Endothelial cell of umbilical vein (primary cell): ENCODE measurements at regions not wholly inside any gene's neighbourhood (a gene's known extent, or its start where the extent isn't known, plus 50 kb on each side); places are given as distances from the start of the nearest gene placed in this dataset.

Experiments
- BruUV-seq: library from RNA; stranded (reverse); fragments of 400-500 nt; replicated peaks from 2 replicates; lab custom pipeline; 2021; lab: Mats Ljungman, UMichigan
- CTCF ChIA-PET: fragments of 300-600, 350-600 bp; sonication (Branson Sonifier 250); formaldehyde crosslinking; loops from one replicate; lab custom pipeline; 2021; ENCODE audit warnings: antibody characterized with exemption, inconsistent platforms; lab: Charles Lee
- POLR2A ChIA-PET: fragments of 300-600, 350-600 bp; sonication (Branson Sonifier 250); formaldehyde crosslinking; loops from one replicate; lab custom pipeline; 2021; ENCODE audit warnings: antibody characterized with exemption, inconsistent platforms; lab: Charles Lee
- DNase-seq: peaks from one replicate; pipeline ENCODE4 v3.0.0-alpha.2; 2011; ENCODE audit warnings: low read depth, low spot score
- FAIRE-seq: peaks from 2 replicates; lab custom pipeline; 2011; peaks lifted over from hg19 to GRCh38; lab: Jason Lieb, UNC
- H2AFZ ChIP-seq: 2 replicates; pipeline ENCODE4 v1.6.0; 2012; ENCODE audit warnings: low read depth, low read length, control low read depth, inconsistent platforms
- H3K27ac ChIP-seq: 2 replicates; pipeline ENCODE4 v1.5.1; 2011; ENCODE audit warnings: low read depth, mild to moderate bottlenecking, control low read depth, low read length, moderate library complexity; ENCODE audit not compliant: insufficient read depth
- H3K27me3 ChIP-seq, 2 experiments: 2 replicates each; pipeline versions ENCODE4 v1.6.0 to v1.6.1; 2011; ENCODE audit warnings: low read length in 2 of 2, mixed read lengths in 1 of 2; ENCODE audit not compliant: control insufficient read depth in 2 of 2, insufficient read depth in 2 of 2
- H3K36me3 ChIP-seq, 2 experiments: 2 replicates in 1 of 2; 3 replicates in 1 of 2; pipeline ENCODE4 v1.5.1; 2011; ENCODE audit warnings: low read length in 2 of 2, mild to moderate bottlenecking in 1 of 2, moderate library complexity in 1 of 2; ENCODE audit not compliant: control insufficient read depth in 2 of 2, insufficient read depth in 2 of 2; ENCODE audit errors: extremely low read depth in 1 of 2
- H3K4me1 ChIP-seq: 3 replicates; pipeline ENCODE4 v1.5.1; 2011; ENCODE audit warnings: mild to moderate bottlenecking, low read length; ENCODE audit not compliant: control insufficient read depth, insufficient read depth; ENCODE audit errors: extremely low read depth
- H3K4me2 ChIP-seq: 2 replicates; pipeline ENCODE4 v1.6.1; 2011; ENCODE audit warnings: low read length, control low read depth, mixed read lengths; ENCODE audit not compliant: insufficient read depth
- H3K4me3 ChIP-seq, 3 experiments: fragments of 200-600 bp in 1 of 3; sonication (generic), shearing (Covaris generic) in 1 of 3; replicated peaks in 1 of 3; 2 replicates each; pipeline ENCODE4 v1.5.1; 2011 to 2016; ENCODE audit warnings: control low read depth in 3 of 3, low read length in 3 of 3, mild to moderate bottlenecking in 2 of 3, inconsistent platforms in 1 of 3, low read depth in 1 of 3, moderate library complexity in 1 of 3; ENCODE audit not compliant: insufficient read depth in 1 of 3
- H3K79me2 ChIP-seq: 2 replicates; pipeline ENCODE4 v1.6.0; 2012; ENCODE audit warnings: low read length, inconsistent platforms; ENCODE audit not compliant: control insufficient read depth, insufficient read depth
- H3K9ac ChIP-seq: replicated peaks from 2 replicates; pipeline ENCODE3; 2011; ENCODE audit warnings: low read length, control low read depth; ENCODE audit not compliant: insufficient read depth; ENCODE audit errors: extremely low read depth
- H3K9me1 ChIP-seq: replicated peaks from 3 replicates; pipeline ENCODE4 v1.6.0; 2011; ENCODE audit warnings: mild to moderate bottlenecking, low read length; ENCODE audit not compliant: control insufficient read depth, insufficient read depth; ENCODE audit errors: extremely low read depth
- H3K9me3 ChIP-seq: replicated peaks from 2 replicates; pipeline ENCODE4 v1.5.1; 2012; ENCODE audit warnings: low read length, inconsistent platforms; ENCODE audit not compliant: control insufficient read depth, insufficient read depth
- H4K20me1 ChIP-seq: replicated peaks from 2 replicates; pipeline ENCODE3; 2011; ENCODE audit warnings: mild to moderate bottlenecking, low read length; ENCODE audit not compliant: control insufficient read depth, insufficient read depth; ENCODE audit errors: extremely low read depth
- EZH2 ChIP-seq: IDR thresholded peaks from 2 replicates; pipeline ENCODE4 v1.6.1; 2012; ENCODE audit warnings: borderline replicate concordance, low read depth, mild to moderate bottlenecking, moderate library complexity, low read length, inconsistent platforms; ENCODE audit not compliant: severe bottlenecking
- FOS ChIP-seq: IDR thresholded peaks from 2 replicates; pipeline ENCODE4 v1.6.1; 2011; ENCODE audit warnings: mild to moderate bottlenecking, low read length, moderate library complexity, borderline replicate concordance; ENCODE audit not compliant: insufficient read depth
- GATA2 ChIP-seq: IDR thresholded peaks from 2 replicates; pipeline ENCODE4 v1.7.0; 2011; ENCODE audit warnings: low read depth, mild to moderate bottlenecking, moderate library complexity, mixed read lengths, low read length; ENCODE audit not compliant: insufficient read length, insufficient read depth
- JUN ChIP-seq: IDR thresholded peaks from 2 replicates; pipeline ENCODE4 v1.6.1; 2011; ENCODE audit warnings: borderline replicate concordance, low read depth; ENCODE audit not compliant: insufficient read length, insufficient read depth
- MYC ChIP-seq: IDR thresholded peaks from one replicate; pipeline ENCODE4 v1.6.1; 2011; ENCODE audit warnings: mild to moderate bottlenecking, low read depth, low read length
- POLR2AphosphoS5 ChIP-seq: IDR thresholded peaks from 2 replicates; pipeline ENCODE4 v1.6.1; 2012; ENCODE audit warnings: low read depth, mild to moderate bottlenecking, control low read depth, low read length, moderate library complexity; ENCODE audit not compliant: insufficient read depth
- dilution Hi-C: fragments of 300-500 bp; cut with MboI; formaldehyde crosslinking; loops from one replicate; pipeline ENCODE4 v1.15.0; 2019; ENCODE audit warnings: low sequenced_read_pairs; ENCODE audit not compliant: extremely low pct_ligation_motif_present
- intact Hi-C: fragments of 100-400 bp; cut with micrococcal nuclease; formaldehyde crosslinking; loops from one replicate; pipeline ENCODE4 v1.10.0; 2022
- TF ChIP-seq, protein P1 (sequence below), 2 donors: IDR thresholded peaks; 1 replicate in 1 of 2; 2 replicates in 1 of 2; pipeline ENCODE4 v1.5.1; 2011; ENCODE audit warnings: low read length in 2 of 2, mild to moderate bottlenecking in 2 of 2, moderate library complexity in 2 of 2, control low read depth in 1 of 2, inconsistent platforms in 1 of 2, low read depth in 1 of 2; ENCODE audit not compliant: insufficient read depth in 1 of 2; ENCODE audit errors: extremely low read depth in 1 of 2

DNA sequence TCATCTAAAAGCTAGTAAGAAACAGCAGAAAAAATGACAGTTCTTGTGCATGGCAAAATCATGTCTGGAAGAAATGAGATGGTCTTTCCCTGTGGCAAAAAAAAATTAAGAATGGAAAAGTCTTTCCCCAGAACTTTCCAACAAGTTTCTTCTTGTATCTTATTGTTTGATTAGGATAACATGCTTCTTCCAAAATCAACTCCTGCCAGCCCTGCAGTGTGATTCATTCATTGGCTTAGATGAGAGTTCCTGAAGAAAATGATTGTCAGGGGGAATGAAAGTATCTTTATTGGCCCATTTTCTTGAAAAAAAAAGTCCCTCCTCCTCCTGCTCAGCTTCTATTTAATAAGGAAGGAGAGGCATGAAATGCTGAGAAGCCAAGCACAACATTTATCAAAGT lies 407.7 kb downstream of the ARAP2 start:
- Histone ChIP-seq H3K27ac (no peak overlapping the region), H3K4me2 (no peak overlapping the region), H3K79me2 (no peaks in the 10 kb centered on the region), H3K9me3 (peaks cover 3% of the 10 kb centered on the region), H3K4me3 (no peak overlapping the region), H4K20me1 (no peaks in the 10 kb centered on the region), H3K9me1 (no peaks in the 10 kb centered on the region), H3K4me1 (no peaks in the 10 kb centered on the region), H3K27me3 (no peaks in the 10 kb centered on the region), H3K9ac (no peak overlapping the region), H2AFZ (no peak overlapping the region), H3K36me3 (no peaks in the 10 kb centered on the region)
- POLR2A ChIA-PET = no interaction called here
- BruUV-seq = no TSS peak
- intact Hi-C loops (no loop called here), dilution Hi-C loops (no loop called here)
- FAIRE-seq = no peak
- DNase-seq = no peak
- TF ChIP-seq, protein P1, sequence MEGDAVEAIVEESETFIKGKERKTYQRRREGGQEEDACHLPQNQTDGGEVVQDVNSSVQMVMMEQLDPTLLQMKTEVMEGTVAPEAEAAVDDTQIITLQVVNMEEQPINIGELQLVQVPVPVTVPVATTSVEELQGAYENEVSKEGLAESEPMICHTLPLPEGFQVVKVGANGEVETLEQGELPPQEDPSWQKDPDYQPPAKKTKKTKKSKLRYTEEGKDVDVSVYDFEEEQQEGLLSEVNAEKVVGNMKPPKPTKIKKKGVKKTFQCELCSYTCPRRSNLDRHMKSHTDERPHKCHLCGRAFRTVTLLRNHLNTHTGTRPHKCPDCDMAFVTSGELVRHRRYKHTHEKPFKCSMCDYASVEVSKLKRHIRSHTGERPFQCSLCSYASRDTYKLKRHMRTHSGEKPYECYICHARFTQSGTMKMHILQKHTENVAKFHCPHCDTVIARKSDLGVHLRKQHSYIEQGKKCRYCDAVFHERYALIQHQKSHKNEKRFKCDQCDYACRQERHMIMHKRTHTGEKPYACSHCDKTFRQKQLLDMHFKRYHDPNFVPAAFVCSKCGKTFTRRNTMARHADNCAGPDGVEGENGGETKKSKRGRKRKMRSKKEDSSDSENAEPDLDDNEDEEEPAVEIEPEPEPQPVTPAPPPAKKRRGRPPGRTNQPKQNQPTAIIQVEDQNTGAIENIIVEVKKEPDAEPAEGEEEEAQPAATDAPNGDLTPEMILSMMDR (IDR thresholded peaks at IDR 0.05; ENCODE audit: extremely low read depth in 1 of 2, insufficient read depth in 1 of 2, low read depth in 1 of 2, low read length in 2 of 2) = no peak
- no peak for TF ChIP-seq POLR2AphosphoS5
- no peak for TF ChIP-seq JUN
- TF ChIP-seq FOS = no peak
- no peak for TF ChIP-seq GATA2
- no peak for TF ChIP-seq MYC
- no peak for TF ChIP-seq EZH2
- CTCF ChIA-PET = no interaction called here
